ENCODE measurements at regions not wholly inside any gene's neighbourhood (a gene's known extent, or its start where the extent isn't known, plus 50 kb on each side); places are given as distances from the start of the nearest gene placed in this dataset.

GRCh38 chr17:74070374-74070773 is 133.1 kb upstream of the RPL38 start:
- TF ChIP-seq POLR2A (IDR thresholded peaks at IDR 0.05): no peak
- TF ChIP-seq CTCF (IDR thresholded peaks at IDR 0.05): no peak

Data from tibial nerve (tissue), 3 donors.